OCI-LY3 (cell line): ENCODE measurements at regions not wholly inside any gene's neighbourhood (a gene's known extent, or its start where the extent isn't known, plus 50 kb on each side); places are given as distances from the start of the nearest gene placed in this dataset.

Experiments used
- EZH2phosphoT487 ChIP-seq: fragments of 200-600 bp; shearing (Covaris generic); IDR thresholded peaks from 2 replicates; pipeline ENCODE4 v1.6.1; 2018; ENCODE audit warnings: antibody characterized with exemption, mixed run types, low read depth
- TF ChIP-seq, protein P1 (sequence below): fragments of 200-600, 300-600 bp; sonication (generic); IDR thresholded peaks from 2 replicates; pipeline ENCODE4 v1.5.1; 2014; ENCODE audit warnings: antibody characterized with exemption, low read length, low read depth

- TF ChIP-seq, protein P1, sequence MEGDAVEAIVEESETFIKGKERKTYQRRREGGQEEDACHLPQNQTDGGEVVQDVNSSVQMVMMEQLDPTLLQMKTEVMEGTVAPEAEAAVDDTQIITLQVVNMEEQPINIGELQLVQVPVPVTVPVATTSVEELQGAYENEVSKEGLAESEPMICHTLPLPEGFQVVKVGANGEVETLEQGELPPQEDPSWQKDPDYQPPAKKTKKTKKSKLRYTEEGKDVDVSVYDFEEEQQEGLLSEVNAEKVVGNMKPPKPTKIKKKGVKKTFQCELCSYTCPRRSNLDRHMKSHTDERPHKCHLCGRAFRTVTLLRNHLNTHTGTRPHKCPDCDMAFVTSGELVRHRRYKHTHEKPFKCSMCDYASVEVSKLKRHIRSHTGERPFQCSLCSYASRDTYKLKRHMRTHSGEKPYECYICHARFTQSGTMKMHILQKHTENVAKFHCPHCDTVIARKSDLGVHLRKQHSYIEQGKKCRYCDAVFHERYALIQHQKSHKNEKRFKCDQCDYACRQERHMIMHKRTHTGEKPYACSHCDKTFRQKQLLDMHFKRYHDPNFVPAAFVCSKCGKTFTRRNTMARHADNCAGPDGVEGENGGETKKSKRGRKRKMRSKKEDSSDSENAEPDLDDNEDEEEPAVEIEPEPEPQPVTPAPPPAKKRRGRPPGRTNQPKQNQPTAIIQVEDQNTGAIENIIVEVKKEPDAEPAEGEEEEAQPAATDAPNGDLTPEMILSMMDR = no peak
- TF ChIP-seq EZH2phosphoT487 = no peak
Observed at GRCh38 chr15:67936258-67936657, 96.4 kb upstream of the RNU6-1 start.
